Duodenal mucosa (tissue), 2 donors: ENCODE measurements at regions not wholly inside any gene's neighbourhood (a gene's known extent, or its start where the extent isn't known, plus 50 kb on each side); places are given as distances from the start of the nearest gene placed in this dataset.

Experiments used
- H3K27ac ChIP-seq: one replicate; pipeline ENCODE4 v1.7.0; 2013; ENCODE audit warnings: low read depth, low read length
- H3K27me3 ChIP-seq, 2 donors: one replicate each; pipeline ENCODE4 v1.7.0; 2013; ENCODE audit warnings: low read length in 2 of 2, control low read depth in 1 of 2; ENCODE audit not compliant: insufficient read depth in 2 of 2, control insufficient read depth in 1 of 2
- H3K36me3 ChIP-seq, 2 donors: one replicate each; pipeline ENCODE4 v1.7.0; 2013; ENCODE audit warnings: low read length in 2 of 2, control low read depth in 1 of 2; ENCODE audit not compliant: insufficient read depth in 2 of 2, control insufficient read depth in 1 of 2
- H3K4me1 ChIP-seq, 2 donors: one replicate each; pipeline ENCODE4 v1.7.0; 2013; ENCODE audit warnings: low read length in 2 of 2, control low read depth in 1 of 2; ENCODE audit not compliant: insufficient read depth in 2 of 2, control insufficient read depth in 1 of 2
- H3K4me3 ChIP-seq, 2 donors: one replicate each; pipeline ENCODE4 v1.7.0; 2013; ENCODE audit warnings: low read length in 2 of 2, low read depth in 1 of 2
- H3K9ac ChIP-seq, 2 donors: one replicate each; pipeline ENCODE4 v1.7.0; 2013; ENCODE audit warnings: low read length in 2 of 2, low read depth in 1 of 2
- H3K9me3 ChIP-seq, 2 donors: one replicate each; pipeline ENCODE4 v1.7.0; 2013; ENCODE audit warnings: low read length in 2 of 2, control low read depth in 1 of 2; ENCODE audit not compliant: control insufficient read depth in 1 of 2

DNA sequence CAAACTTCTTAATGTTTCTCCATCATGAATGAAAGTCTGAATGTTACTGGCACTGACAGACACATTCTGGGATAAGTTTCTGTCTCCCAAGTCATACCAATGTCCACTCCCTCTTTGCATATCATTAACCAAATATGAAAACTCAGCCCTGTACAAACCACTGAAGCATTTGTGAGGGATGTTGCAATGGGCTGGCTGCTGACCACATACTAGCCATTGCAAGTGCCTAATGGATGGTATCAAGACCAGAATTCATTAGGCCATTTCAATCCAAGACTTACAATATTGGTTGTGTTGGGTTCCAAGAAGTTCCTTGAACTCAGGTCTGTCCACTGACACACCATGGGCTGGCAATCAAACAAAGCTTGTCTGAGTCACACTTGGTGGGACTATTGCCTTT lies 73.8 kb downstream of the CBLN2 start:
- no peaks in the 10 kb centered on the region for H3K27me3 ChIP-seq
- no peak overlapping the region for H3K27ac ChIP-seq

DNA sequence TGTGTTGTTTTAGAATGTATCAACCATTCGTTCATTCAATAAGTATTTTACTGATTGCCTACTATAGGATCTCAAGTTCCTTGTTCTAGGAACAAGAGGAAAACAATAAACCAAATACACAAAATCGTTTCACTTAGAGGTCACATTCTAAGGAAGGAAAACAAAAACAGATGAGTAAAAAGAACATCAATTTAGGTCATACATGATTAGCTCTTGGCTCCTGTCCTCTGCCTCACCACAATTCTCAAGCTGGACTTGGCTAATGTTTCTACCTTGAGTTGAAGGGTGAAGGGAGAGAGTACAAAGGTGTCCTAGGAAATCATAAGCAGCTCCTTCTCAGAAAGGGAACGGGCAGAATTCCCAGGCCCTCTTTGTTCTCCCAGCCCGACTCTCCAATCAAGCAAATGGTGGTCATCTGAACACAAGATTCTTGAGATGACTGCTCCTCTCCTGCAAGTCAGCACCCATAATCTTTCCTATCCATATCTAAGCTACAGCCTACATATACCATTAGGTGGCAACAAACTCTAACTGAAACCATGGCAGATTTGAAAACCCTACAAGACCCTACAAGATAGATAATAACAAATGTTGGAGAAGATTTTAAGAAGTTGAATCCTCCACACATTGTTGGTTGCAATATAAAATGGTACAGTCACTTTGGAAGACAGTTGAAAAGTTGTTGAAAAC lies 76.0 kb downstream of the CBLN2 start:
- Histone ChIP-seq H3K4me1 (no peaks in the 10 kb centered on the region), H3K4me3 (no peak overlapping the region), H3K9ac (no peak overlapping the region), H3K27ac (no peak overlapping the region), H3K36me3 (no peaks in the 10 kb centered on the region), H3K9me3 (peaks cover 0 to 3% of the 10 kb centered on the region in 2 donors), H3K27me3 (no peaks in the 10 kb centered on the region)

More for the DNA sequence above, 73.8 kb downstream of the CBLN2 start:
- Histone ChIP-seq H3K4me3 (no peak overlapping the region), H3K9ac (no peak overlapping the region), H3K36me3 (no peaks in the 10 kb centered on the region), H3K4me1 (no peaks in the 10 kb centered on the region), H3K9me3 (peaks cover 0 to 3% of the 10 kb centered on the region in 2 donors)

DNA sequence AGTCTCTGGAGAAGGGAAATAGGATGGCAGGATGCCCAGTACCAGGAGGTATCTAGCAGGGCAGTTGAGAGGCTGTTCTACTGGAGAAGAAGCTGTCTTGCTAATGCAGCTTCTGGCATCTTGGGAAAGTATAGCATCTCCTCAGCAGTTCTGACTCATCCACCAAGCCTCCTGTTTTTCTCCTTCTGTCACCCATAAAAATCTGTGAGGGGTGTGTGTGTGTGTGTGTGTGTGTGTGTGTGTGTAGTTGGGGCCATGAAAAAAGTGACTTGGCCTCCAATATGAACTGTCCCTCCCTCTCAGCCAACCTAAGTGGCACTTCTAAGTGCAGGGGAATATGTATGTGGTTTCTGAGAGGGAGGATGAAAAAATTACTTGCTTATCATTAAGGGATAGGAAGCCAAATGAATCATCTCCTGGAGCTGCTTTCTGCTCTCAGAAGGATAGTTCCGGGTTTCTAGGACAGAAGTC lies 83.9 kb downstream of the CBLN2 start:
- H3K9ac ChIP-seq = no peak overlapping the region
- no peak overlapping the region for H3K4me3 ChIP-seq
- no peak overlapping the region for H3K27ac ChIP-seq
- peaks cover 0 to 8% of the 10 kb centered on the region in 2 donors for H3K9me3 ChIP-seq
- no peaks in the 10 kb centered on the region for H3K36me3 ChIP-seq
- no peaks in the 10 kb centered on the region for H3K27me3 ChIP-seq
- H3K4me1 ChIP-seq = no peaks in the 10 kb centered on the region

DNA sequence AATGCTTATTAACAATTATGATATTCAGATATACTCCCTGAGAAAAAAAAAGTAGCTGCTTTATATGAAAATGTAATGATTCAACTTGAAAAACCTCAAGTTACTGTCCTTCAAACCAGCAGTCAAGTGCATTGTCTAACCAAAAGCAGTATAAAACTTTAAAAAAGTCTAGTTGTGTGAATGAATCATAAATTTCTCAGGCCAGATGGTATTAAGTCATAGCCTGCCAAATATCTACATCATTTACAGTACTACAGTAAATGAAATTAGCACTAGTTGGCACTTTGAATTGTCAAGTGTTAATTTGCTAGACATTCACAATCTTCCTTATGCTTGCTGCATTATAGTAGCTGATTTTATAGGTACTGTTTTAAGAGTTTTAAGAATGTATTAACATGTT lies 85.9 kb downstream of the CBLN2 start:
- no peak overlapping the region for H3K4me3 ChIP-seq
- H3K4me1 ChIP-seq = no peaks in the 10 kb centered on the region
- H3K36me3 ChIP-seq = no peaks in the 10 kb centered on the region
- peaks cover 0 to 8% of the 10 kb centered on the region in 2 donors for H3K9me3 ChIP-seq
- no peak overlapping the region for H3K27ac ChIP-seq
- no peak overlapping the region for H3K9ac ChIP-seq
- no peaks in the 10 kb centered on the region for H3K27me3 ChIP-seq

DNA sequence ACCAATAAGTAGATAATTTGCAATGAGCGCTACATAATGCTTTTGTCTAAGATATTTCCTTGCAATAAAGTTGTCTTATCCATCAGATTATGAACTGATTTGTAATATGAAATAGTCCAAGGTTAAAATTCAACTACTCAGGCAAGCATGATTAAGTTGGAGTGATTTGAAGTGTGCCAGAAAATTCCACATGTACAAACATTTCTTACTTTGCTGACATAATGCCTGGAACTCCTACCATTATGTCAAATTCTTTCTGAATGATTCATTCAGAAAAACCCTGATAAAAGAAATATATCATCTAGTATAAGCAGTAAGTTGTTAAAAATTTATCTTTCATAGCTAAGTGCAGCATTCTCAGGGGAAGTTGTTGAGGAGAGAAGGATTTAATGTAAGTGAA lies 87.3 kb downstream of the CBLN2 start:
- Histone ChIP-seq H3K4me1 (no peaks in the 10 kb centered on the region), H3K36me3 (no peaks in the 10 kb centered on the region), H3K27me3 (no peaks in the 10 kb centered on the region), H3K9me3 (peaks cover 0 to 8% of the 10 kb centered on the region in 2 donors), H3K27ac (no peak overlapping the region), H3K9ac (no peak overlapping the region), H3K4me3 (no peak overlapping the region)

DNA sequence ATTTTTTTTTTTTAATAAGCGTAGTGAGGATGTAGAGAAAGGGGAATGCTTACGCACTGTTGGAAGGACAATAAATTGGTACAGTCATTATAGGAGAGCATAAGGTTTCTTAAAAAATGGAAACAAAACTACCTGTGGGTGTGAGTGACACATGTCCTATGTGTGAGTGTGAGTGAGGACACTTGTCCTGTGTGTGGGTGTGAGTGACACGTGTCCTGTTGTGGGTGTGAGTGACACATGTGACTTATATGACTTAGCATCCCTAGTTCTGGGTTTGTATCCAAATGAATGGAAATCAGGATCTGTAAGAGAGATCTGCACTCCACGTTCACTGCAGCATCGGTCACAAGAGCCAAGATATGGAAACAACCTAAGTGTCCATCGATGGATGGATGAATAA lies 91.8 kb downstream of the CBLN2 start:
- no peaks in the 10 kb centered on the region for H3K27me3 ChIP-seq
- H3K36me3 ChIP-seq = no peaks in the 10 kb centered on the region
- no peak overlapping the region for H3K4me3 ChIP-seq
- H3K4me1 ChIP-seq = no peaks in the 10 kb centered on the region
- no peak overlapping the region for H3K27ac ChIP-seq
- H3K9ac ChIP-seq = no peak overlapping the region
- H3K9me3 ChIP-seq = peaks cover 6 to 7% of the 10 kb centered on the region in 2 donors

DNA sequence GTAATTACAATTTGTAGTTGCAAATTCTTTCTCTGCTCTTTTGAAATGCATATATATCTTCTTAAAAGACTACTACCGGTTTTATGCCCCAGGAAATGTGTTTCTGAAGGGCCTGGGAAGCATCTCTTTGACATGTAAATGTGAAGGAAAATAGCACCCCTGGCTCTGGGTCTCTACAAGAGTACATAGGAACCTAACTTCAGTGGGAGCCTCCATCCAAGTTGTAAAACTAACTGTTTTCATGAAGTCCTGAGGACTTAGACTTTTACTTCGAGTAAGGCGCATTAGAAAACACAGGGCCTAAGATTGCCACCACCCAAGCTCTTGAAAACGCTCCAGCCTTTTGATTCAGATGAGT lies 99.4 kb downstream of the CBLN2 start:
- Histone ChIP-seq H3K9ac (no peak overlapping the region), H3K4me3 (no peak overlapping the region), H3K36me3 (no peaks in the 10 kb centered on the region), H3K27ac (no peak overlapping the region), H3K27me3 (no peaks in the 10 kb centered on the region), H3K4me1 (no peaks in the 10 kb centered on the region), H3K9me3 (peaks cover 6 to 7% of the 10 kb centered on the region in 2 donors)

DNA sequence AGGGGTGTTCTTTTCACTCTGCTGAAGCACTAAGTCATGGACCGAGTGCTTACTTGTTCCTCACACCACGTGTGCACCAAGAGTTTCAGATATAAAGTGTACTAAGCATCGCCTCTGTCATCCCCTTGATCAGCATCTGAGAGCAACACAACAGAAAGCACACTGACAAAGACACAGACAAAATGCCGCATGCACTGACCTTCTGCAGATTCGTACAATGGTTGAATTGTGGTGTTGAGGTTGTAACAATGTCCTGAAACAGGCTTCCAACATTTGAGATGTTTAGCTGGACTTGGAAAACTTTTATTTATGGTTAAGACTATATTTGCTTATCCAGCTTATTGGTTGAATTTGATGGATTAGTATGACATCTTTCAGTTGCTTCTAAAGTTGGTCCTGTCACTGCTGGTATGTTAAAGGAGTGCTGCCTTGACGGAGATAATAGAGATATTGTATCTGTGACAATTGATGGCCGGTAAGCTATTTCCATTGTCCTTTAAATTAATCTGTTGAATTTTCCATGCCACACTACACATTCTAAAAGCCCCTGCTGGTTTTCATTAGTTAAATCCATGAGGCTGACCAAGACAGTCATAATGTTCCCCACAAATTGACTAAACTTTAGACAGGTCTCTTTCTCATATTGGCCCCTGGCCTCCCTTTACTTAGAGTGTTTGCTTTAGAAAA lies 99.9 kb downstream of the CBLN2 start:
- Histone ChIP-seq H3K4me3 (no peak overlapping the region), H3K4me1 (no peaks in the 10 kb centered on the region), H3K27ac (no peak overlapping the region), H3K9ac (no peak overlapping the region), H3K27me3 (no peaks in the 10 kb centered on the region), H3K9me3 (peaks cover 6 to 7% of the 10 kb centered on the region in 2 donors), H3K36me3 (no peaks in the 10 kb centered on the region)

DNA sequence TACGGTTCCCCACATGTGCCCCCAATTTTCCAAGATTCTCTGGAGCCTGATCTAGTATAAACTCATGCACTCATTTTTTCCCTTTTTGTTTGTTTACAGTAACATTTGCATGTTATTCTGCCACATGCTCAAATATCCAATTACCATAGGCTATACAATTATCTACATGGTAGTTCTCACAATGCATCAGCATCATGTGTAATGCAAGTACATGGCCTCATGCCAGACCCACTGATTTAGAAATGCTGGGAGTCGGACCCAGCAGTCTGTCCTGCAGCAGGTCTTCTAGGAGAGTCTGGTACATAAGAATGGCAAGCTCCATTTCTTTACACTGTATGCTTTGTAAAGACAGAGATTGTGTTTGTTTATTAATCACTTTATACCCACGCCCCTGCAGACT lies 107.7 kb downstream of the CBLN2 start:
- H3K9ac ChIP-seq = no peak overlapping the region
- H3K9me3 ChIP-seq = no peaks in the 10 kb centered on the region
- H3K27ac ChIP-seq = no peak overlapping the region
- no peaks in the 10 kb centered on the region for H3K4me1 ChIP-seq
- H3K4me3 ChIP-seq = no peak overlapping the region
- H3K27me3 ChIP-seq = no peaks in the 10 kb centered on the region
- no peaks in the 10 kb centered on the region for H3K36me3 ChIP-seq

DNA sequence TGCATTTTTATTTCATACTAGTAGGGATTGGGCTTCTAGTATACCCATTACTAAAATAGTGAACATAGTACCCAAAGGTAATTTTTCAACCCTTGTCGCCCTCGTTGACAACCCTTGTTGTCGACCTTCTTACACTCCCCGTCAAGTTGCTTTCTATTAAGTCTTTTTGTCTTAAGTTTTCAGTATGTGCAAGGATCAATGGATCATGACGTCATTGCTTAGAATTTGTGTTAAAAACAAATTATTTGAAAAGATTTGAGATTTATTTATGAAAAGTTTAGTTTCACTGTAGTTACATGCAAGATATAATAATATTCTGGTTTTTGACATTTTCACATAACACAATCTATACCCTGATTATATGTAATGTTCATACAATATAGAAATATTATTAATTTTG lies 110.4 kb downstream of the CBLN2 start:
- no peak overlapping the region for H3K9ac ChIP-seq
- H3K4me1 ChIP-seq = no peaks in the 10 kb centered on the region
- H3K9me3 ChIP-seq = no peaks in the 10 kb centered on the region
- no peaks in the 10 kb centered on the region for H3K27me3 ChIP-seq
- H3K4me3 ChIP-seq = no peak overlapping the region
- H3K36me3 ChIP-seq = no peaks in the 10 kb centered on the region
- H3K27ac ChIP-seq = no peak overlapping the region
